BLaER1 treated with 17β-estradiol and CSF1 and Interleukin-3, amounts not matched to agents 10 nM and 100 nM (cell line): ENCODE measurements at regions not wholly inside any gene's neighbourhood (a gene's known extent, or its start where the extent isn't known, plus 50 kb on each side); places are given as distances from the start of the nearest gene placed in this dataset.
"Not testable (repeated sequence)": the region's sequence is repeated elsewhere in the genome, so short reads cannot be mapped to it uniquely, and the experiment has no call there.

Experiments
- H3K27ac ChIP-seq, 11 experiments: shearing (Covaris generic); formaldehyde crosslinking; 2 replicates each; pipeline ENCODE4 v1.8.1; 2022
- H3K27me3 ChIP-seq, 11 experiments: shearing (Covaris generic); formaldehyde crosslinking; 2 replicates each; pipeline ENCODE4 v1.8.1; 2022
- H3K36me3 ChIP-seq, 11 experiments: shearing (Covaris generic); formaldehyde crosslinking; 2 replicates each; pipeline ENCODE4 v1.8.1; 2022
- H3K4me1 ChIP-seq, 10 experiments: shearing (Covaris generic); formaldehyde crosslinking; 2 replicates each; pipeline ENCODE4 v1.8.1; 2022
- H3K4me2 ChIP-seq, 11 experiments: shearing (Covaris generic); formaldehyde crosslinking; 2 replicates each; pipeline ENCODE4 v1.8.1; 2022
- H3K4me3 ChIP-seq, 10 experiments: shearing (Covaris generic); formaldehyde crosslinking; 2 replicates each; pipeline ENCODE4 v1.8.1; 2022
- H3K9ac ChIP-seq, 11 experiments: shearing (Covaris generic); formaldehyde crosslinking; 2 replicates each; pipeline ENCODE4 v1.8.1; 2022
- H3K9me3 ChIP-seq, 11 experiments: shearing (Covaris generic); formaldehyde crosslinking; replicated peaks in 1 of 11; 2 replicates each; pipeline ENCODE4 v1.8.1; 2022
- H4K20me1 ChIP-seq, 11 experiments: shearing (Covaris generic); formaldehyde crosslinking; 2 replicates each; pipeline ENCODE4 v1.8.1; 2022
- Cebpa-rat ChIP-seq, 11 experiments: shearing (Covaris generic); IDR thresholded peaks; 2 replicates each; pipeline ENCODE4 v1.8.1; 2022

- Histone ChIP-seq H3K36me3 (no peaks in the 10 kb centered on the region), H3K4me1 (peaks cover 0 to 7% (median 0%) of the 10 kb centered on the region in 10 experiments; a peak in 4 of 20 replicates), H4K20me1 (no peaks in the 10 kb centered on the region), H3K9me3 (peaks cover 0 to 37% (median 19%) of the 10 kb centered on the region in 11 experiments; a peak in 18 of 22 replicates), H3K4me2 (no peak overlapping the region), H3K9ac (no peak overlapping the region), H3K27me3 (no peaks in the 10 kb centered on the region), H3K27ac (no peak overlapping the region), H3K4me3 (no peak overlapping the region)
- no peak for TF ChIP-seq Cebpa-rat (IDR thresholded peaks at IDR 0.05)
Measured at GRCh38 chr6:11445146-11445545, 92.4 kb upstream of the TMEM170B start.

DNA sequence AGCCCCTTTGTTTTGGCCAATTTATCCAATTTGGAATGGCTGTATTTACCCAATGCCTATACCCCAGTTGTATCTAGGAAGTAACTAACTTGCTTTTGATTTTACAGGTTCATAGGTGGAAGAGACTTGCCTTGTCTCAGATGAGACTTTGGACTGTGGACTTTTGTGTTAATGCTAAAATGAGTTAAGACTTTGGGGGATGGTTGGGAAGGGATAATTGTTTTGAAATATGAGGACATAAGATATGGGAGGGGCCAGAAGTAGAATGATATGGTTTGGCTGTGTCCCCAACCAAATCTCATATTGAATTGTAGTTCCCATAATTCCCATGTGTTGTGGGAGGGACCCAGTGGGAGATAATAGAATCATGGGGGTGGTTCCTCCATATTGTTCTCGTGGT, 94.4 kb upstream of the TMEM170B start:
- not testable (repeated sequence) for H3K36me3 ChIP-seq, H3K9ac ChIP-seq, H4K20me1 ChIP-seq, H3K4me3 ChIP-seq, H3K27ac ChIP-seq, H3K4me2 ChIP-seq, H3K27me3 ChIP-seq
- peaks cover 0 to 31% (median 15%) of the 10 kb centered on the region in 11 experiments; a peak in 17 of 22 replicates for H3K9me3 ChIP-seq
- H3K4me1 ChIP-seq, result peaks cover 5 to 27% (median 17%) of the 10 kb centered on the region in 10 experiments; a peak in 18 of 20 replicates

GRCh38 chr6:11442495-11442894, 95.1 kb upstream of the TMEM170B start:
- Histone ChIP-seq H3K9ac (no peak overlapping the region), H4K20me1 (no peaks in the 10 kb centered on the region), H3K27me3 (no peaks in the 10 kb centered on the region), H3K9me3 (peaks cover 0 to 29% (median 13%) of the 10 kb centered on the region in 11 experiments; a peak in 14 of 22 replicates), H3K36me3 (no peaks in the 10 kb centered on the region), H3K4me2 (no peak overlapping the region), H3K27ac (no peak overlapping the region), H3K4me1 (peaks cover 5 to 34% (median 23%) of the 10 kb centered on the region in 10 experiments; a peak in 18 of 20 replicates), H3K4me3 (no peak overlapping the region)
- no peak for TF ChIP-seq Cebpa-rat (IDR thresholded peaks at IDR 0.05)

DNA sequence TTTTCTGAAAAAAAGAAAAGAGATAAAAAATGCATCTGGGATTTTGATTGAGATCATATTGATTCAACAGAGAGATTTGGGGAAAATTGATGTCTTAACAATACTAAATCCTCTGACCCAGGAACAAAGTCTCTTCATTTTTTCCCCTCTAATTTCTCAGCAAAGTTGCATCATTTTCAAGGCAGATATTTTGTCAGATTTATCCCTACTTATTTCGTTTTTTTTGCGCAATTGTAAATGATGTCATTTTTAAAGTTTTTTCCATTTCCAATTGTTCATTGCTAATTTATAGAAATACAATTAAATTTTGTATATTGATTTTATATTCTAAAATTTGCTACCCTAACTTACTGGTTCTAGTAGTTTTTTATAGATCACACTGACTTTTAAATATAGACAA, 97.7 kb upstream of the TMEM170B start:
- H3K9ac ChIP-seq, result no peak overlapping the region

DNA sequence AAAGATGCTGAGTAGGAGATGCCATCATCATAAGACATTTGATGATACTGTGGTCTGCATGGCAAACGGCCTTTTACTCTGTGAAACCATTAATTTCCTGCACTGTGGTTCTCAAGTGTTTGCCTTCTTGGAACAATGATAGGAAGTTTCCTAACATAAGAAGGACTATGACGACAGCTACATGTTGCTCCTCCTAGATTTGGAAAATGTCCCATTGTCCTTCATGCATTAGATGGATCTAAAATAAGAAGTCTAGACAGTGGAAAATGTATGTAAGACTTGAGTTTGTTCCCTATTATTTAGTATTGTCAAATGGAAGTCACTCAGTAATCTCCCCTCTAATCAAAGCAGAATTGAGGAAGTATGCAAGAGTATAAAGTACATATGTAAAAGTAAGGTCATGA, 98.5 kb upstream of the TMEM170B start:
- TF ChIP-seq Cebpa-rat (IDR thresholded peaks at IDR 0.05), result no peak
- H3K27me3 ChIP-seq, result no peaks in the 10 kb centered on the region

More for the DNA sequence above, 97.7 kb upstream of the TMEM170B start:
- Histone ChIP-seq H3K4me3 (no peak overlapping the region), H3K27ac (peak overlapping the region in 4 of 11 experiments; percentile 27 to 59 (median 58); a peak in 6 of 22 replicates), H3K27me3 (no peaks in the 10 kb centered on the region), H3K4me2 (peak overlapping the region in 6 of 11 experiments; percentile 40 to 69 (median 50); a peak in 8 of 22 replicates), H3K36me3 (no peaks in the 10 kb centered on the region), H4K20me1 (no peaks in the 10 kb centered on the region), H3K9me3 (peaks cover 9 to 46% (median 22%) of the 10 kb centered on the region in 11 experiments; a peak in 19 of 22 replicates), H3K4me1 (peaks cover 5 to 48% (median 23%) of the 10 kb centered on the region in 10 experiments; a peak in 18 of 20 replicates)
- TF ChIP-seq Cebpa-rat (IDR thresholded peaks at IDR 0.05), result no peak

DNA sequence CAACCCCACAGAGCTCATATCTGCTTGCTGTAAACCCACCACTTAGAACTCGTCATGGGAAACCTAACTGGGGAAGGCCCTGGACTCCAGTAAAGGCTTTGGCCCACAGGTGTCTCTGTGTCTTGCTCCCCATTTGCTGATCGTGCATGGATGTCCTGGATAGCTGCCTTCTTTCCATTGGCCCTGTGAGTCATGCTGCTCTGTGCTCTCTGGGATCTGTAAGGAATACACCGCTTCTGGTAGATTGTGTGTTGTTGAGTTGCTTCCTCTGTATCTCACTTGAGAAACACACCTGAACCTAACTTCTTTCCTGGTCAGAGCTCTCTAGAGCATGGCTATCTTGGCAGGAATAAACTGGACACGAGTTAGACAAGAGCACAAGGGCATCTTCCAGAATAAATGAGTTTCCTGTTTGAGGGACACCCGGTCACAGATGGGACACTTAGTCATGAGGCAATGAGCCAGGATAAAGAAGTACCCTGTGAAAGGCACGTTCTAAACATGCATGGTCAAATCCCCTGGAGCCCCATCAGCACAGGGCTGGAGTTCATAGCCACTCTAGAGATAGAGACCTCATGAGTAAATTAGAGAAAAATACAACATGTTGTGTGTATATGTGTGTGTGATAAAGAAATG, 99.6 kb upstream of the TMEM170B start:
- Histone ChIP-seq H3K9me3 (peaks cover 9 to 36% (median 18%) of the 10 kb centered on the region in 11 experiments; a peak in 17 of 22 replicates), H4K20me1 (no peaks in the 10 kb centered on the region), H3K27me3 (no peaks in the 10 kb centered on the region), H3K4me3 (no peak overlapping the region), H3K4me2 (peak overlapping the region in 10 of 11 experiments; percentile 0 to 69 (median 44); a peak in 16 of 22 replicates), H3K4me1 (peaks cover 21 to 63% (median 38%) of the 10 kb centered on the region in 10 experiments), H3K36me3 (no peaks in the 10 kb centered on the region), H3K27ac (peak overlapping the region in 9 of 11 experiments; percentile 4 to 59 (median 33); a peak in 13 of 22 replicates), H3K9ac (no peak overlapping the region; a peak in 1 of 22 replicates)
- TF ChIP-seq Cebpa-rat (IDR thresholded peaks at IDR 0.05), result no peak

More for the DNA sequence above, 98.5 kb upstream of the TMEM170B start:
- Histone ChIP-seq H3K9me3 (peaks cover 9 to 46% (median 22%) of the 10 kb centered on the region in 11 experiments; a peak in 19 of 22 replicates), H3K4me3 (no peak overlapping the region), H4K20me1 (no peaks in the 10 kb centered on the region), H3K27ac (peak overlapping the region in 8 of 11 experiments; percentile 9 to 59 (median 33); a peak in 12 of 22 replicates), H3K4me2 (peak overlapping the region; percentile 9 to 69 (median 43); a peak in 20 of 22 replicates), H3K4me1 (peaks cover 10 to 52% (median 27%) of the 10 kb centered on the region in 10 experiments; a peak in 19 of 20 replicates), H3K9ac (no peak overlapping the region; a peak in 1 of 22 replicates), H3K36me3 (no peaks in the 10 kb centered on the region)

- Histone ChIP-seq H3K4me2 (0 out of 22 replicates have a peak overlapping the region, but pooled peaks of 1 of the 11 experiments have one; percentile 11), H3K4me3 (no peak overlapping the region), H3K27me3 (no peaks in the 10 kb centered on the region), H3K9me3 (peaks cover 8 to 25% (median 12%) of the 10 kb centered on the region in 11 experiments; a peak in 14 of 22 replicates), H3K4me1 (peaks cover 28 to 76% (median 51%) of the 10 kb centered on the region in 10 experiments), H3K36me3 (no peaks in the 10 kb centered on the region), H3K9ac (no peak overlapping the region), H4K20me1 (no peaks in the 10 kb centered on the region), H3K27ac (no peak overlapping the region)
- TF ChIP-seq Cebpa-rat (IDR thresholded peaks at IDR 0.05), result no peak
Measured at GRCh38 chr6:11436508-11437096, 100.9 kb upstream of the TMEM170B start.

- Histone ChIP-seq H3K4me1 (peaks cover 47 to 88% (median 69%) of the 10 kb centered on the region in 10 experiments), H3K27ac (peak overlapping the region in 4 of 11 experiments; percentile 70 to 84 (median 76); a peak in 4 of 22 replicates), H3K4me2 (peak overlapping the region; percentile 0 to 90 (median 65); a peak in 14 of 22 replicates), H3K4me3 (no peak overlapping the region), H3K9me3 (peaks cover 8 to 25% (median 14%) of the 10 kb centered on the region in 11 experiments; a peak in 14 of 22 replicates), H3K9ac (peak overlapping the region in 1 of 11 experiments; percentile 71; a peak in 1 of 22 replicates), H4K20me1 (no peaks in the 10 kb centered on the region), H3K27me3 (no peaks in the 10 kb centered on the region), H3K36me3 (no peaks in the 10 kb centered on the region)
- no peak for TF ChIP-seq Cebpa-rat (IDR thresholded peaks at IDR 0.05)
Measured at GRCh38 chr6:11434565-11435326, 102.8 kb upstream of the TMEM170B start.
